BJ (cell line): ENCODE measurements at regions not wholly inside any gene's neighbourhood (a gene's known extent, or its start where the extent isn't known, plus 50 kb on each side); places are given as distances from the start of the nearest gene placed in this dataset.

Source experiments
- CTCF ChIA-PET: fragments of 350-600 bp; formaldehyde crosslinking; extraction: SDS; loops from one replicate; lab custom pipeline; 2021; ENCODE audit warnings: antibody characterized with exemption, inconsistent platforms; lab: Yijun Ruan, JAX
- POLR2A ChIA-PET: fragments of 300-600 bp; sonication (Branson Sonifier 250); formaldehyde crosslinking; extraction: SDS; loops from one replicate; lab custom pipeline; 2021; ENCODE audit warnings: antibody characterized with exemption; lab: Charles Lee
- DNase-seq: peaks from one replicate; pipeline ENCODE4 v3.0.0-alpha.2; 2011; ENCODE audit warnings: low read depth
- H3K27me3 ChIP-seq: 2 replicates; pipeline ENCODE4 v1.6.0; 2011; ENCODE audit warnings: low read length; ENCODE audit not compliant: control insufficient read depth, insufficient read depth
- H3K36me3 ChIP-seq: 2 replicates; pipeline ENCODE4 v1.5.1; 2011; ENCODE audit warnings: low read length; ENCODE audit not compliant: control insufficient read depth, insufficient read depth
- H3K4me3 ChIP-seq: 2 replicates; pipeline ENCODE4 v1.5.1; 2011; ENCODE audit warnings: low read depth, mild to moderate bottlenecking, control low read depth, low read length
- CTCF ChIP-seq: IDR thresholded peaks from 2 replicates; pipeline ENCODE4 v1.5.1; 2011; ENCODE audit warnings: low read depth, mild to moderate bottlenecking, control low read depth, inconsistent platforms, low read length, moderate library complexity; ENCODE audit not compliant: insufficient read depth

GRCh38 chr15:100758555-100758954 is 121.1 kb upstream of the ALDH1A3 start:
- Histone ChIP-seq H3K4me3 (no peak overlapping the region), H3K27me3 (no peaks in the 10 kb centered on the region), H3K36me3 (no peaks in the 10 kb centered on the region)
- POLR2A ChIA-PET: no interaction called here
- CTCF ChIA-PET: interaction anchor here (1.4 to 1.7 kb wide), 2 partner anchors 25 to 86 kb away, joined by 3 to 7 read pairs; no protein-coding TSS in a partner anchor
- TF ChIP-seq CTCF: no peak
- DNase-seq: no peak

GRCh38 chr15:100759106-100759505 is 120.5 kb upstream of the ALDH1A3 start:
- ChIA-PET POLR2A (no interaction called here), CTCF (interaction anchor here (1.0 to 1.7 kb wide), 4 partner anchors 26 to 106 kb away, joined by 3 to 7 read pairs (median 5); no protein-coding TSS in a partner anchor)
- Histone ChIP-seq H3K27me3 (no peaks in the 10 kb centered on the region), H3K36me3 (no peaks in the 10 kb centered on the region), H3K4me3 (no peak overlapping the region)
- peak; percentile 69 for DNase-seq
- TF ChIP-seq CTCF: no peak

GRCh38 chr15:100759698-100760356 is 119.8 kb upstream of the ALDH1A3 start:
- POLR2A ChIA-PET: interaction anchor here (0.5 kb wide), 1 partner anchor 516 kb away, joined by 4 read pairs; no protein-coding TSS in a partner anchor
- no peak for TF ChIP-seq CTCF
- H3K36me3 ChIP-seq: no peaks in the 10 kb centered on the region
- H3K27me3 ChIP-seq: no peaks in the 10 kb centered on the region
- peak; percentile 39 for DNase-seq
- no peak overlapping the region for H3K4me3 ChIP-seq
- CTCF ChIA-PET: interaction anchor here (1.0 to 1.7 kb wide), 3 partner anchors 26 to 105 kb away, joined by 3 to 6 read pairs (median 4); no protein-coding TSS in a partner anchor

GRCh38 chr15:100760357-100760903 is 119.2 kb upstream of the ALDH1A3 start:
- POLR2A ChIA-PET: no interaction called here
- CTCF ChIA-PET: interaction anchor here (0.6 to 1.7 kb wide), 6 partner anchors 10 to 109 kb away, joined by 3 to 6 read pairs (median 4); no protein-coding TSS in a partner anchor
- DNase-seq: no peak

More at GRCh38 chr15:100760357-100760903, 119.2 kb upstream of the ALDH1A3 start:
- H3K36me3 ChIP-seq: no peaks in the 10 kb centered on the region
- no peaks in the 10 kb centered on the region for H3K27me3 ChIP-seq
- no peak overlapping the region for H3K4me3 ChIP-seq
- no peak for TF ChIP-seq CTCF
